ENCODE measurements at regions not wholly inside any gene's neighbourhood (a gene's known extent, or its start where the extent isn't known, plus 50 kb on each side); places are given as distances from the start of the nearest gene placed in this dataset.

DNA sequence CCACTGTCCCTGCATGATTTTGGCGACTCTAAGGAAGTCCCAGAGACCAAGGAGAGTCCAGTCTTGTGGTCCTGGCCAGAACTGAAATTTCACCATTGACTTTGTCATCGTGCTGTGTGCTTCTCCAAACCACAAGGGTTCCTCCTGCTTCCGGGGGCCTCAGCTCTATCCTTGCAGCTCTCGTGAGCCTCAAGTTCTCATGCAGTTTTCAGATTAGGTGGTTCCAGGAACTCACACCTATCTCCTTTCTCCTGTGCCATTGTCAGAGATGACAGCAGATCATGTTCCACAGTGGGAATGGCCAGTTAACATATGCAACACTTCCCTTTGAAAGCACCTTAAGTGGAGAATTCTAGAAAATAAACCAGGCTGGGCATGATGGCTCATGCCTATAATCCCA lies 97.9 kb upstream of the CRHR1 start:
- H3K79me2 ChIP-seq (ENCODE audit: control insufficient read depth, insufficient read depth, low read length, unreplicated experiment): no peaks in the 10 kb centered on the region
- H2AFZ ChIP-seq (ENCODE audit: low read length, unreplicated experiment): no peak overlapping the region
- H3K36me3 ChIP-seq (ENCODE audit: insufficient read depth, low read length): no peaks in the 10 kb centered on the region
- H3K27ac ChIP-seq (ENCODE audit: low read depth, low read length): no peak overlapping the region
- H3K4me1 ChIP-seq (ENCODE audit: control insufficient read depth, insufficient read depth, low read length, unreplicated experiment): no peaks in the 10 kb centered on the region
- peaks cover 85% of the 10 kb centered on the region for H3K27me3 ChIP-seq (ENCODE audit: insufficient read depth, low read length)
- H3K4me3 ChIP-seq (ENCODE audit: low read depth, low read length): no peak overlapping the region

- H3K27ac ChIP-seq (ENCODE audit: low read depth, low read length): no peak overlapping the region
- H3K27me3 ChIP-seq (ENCODE audit: insufficient read depth, low read length): peaks cover 87% of the 10 kb centered on the region
- no peaks in the 10 kb centered on the region for H3K36me3 ChIP-seq (ENCODE audit: insufficient read depth, low read length)
- no peak overlapping the region for H3K4me3 ChIP-seq (ENCODE audit: low read depth, low read length)
- no peaks in the 10 kb centered on the region for H3K79me2 ChIP-seq (ENCODE audit: control insufficient read depth, insufficient read depth, low read length, unreplicated experiment)
- H3K4me1 ChIP-seq (ENCODE audit: control insufficient read depth, insufficient read depth, low read length, unreplicated experiment): no peaks in the 10 kb centered on the region
- H2AFZ ChIP-seq (ENCODE audit: low read length, unreplicated experiment): no peak overlapping the region
Observed at GRCh38 chr17:45687594-45687993, 96.5 kb upstream of the CRHR1 start.

DNA sequence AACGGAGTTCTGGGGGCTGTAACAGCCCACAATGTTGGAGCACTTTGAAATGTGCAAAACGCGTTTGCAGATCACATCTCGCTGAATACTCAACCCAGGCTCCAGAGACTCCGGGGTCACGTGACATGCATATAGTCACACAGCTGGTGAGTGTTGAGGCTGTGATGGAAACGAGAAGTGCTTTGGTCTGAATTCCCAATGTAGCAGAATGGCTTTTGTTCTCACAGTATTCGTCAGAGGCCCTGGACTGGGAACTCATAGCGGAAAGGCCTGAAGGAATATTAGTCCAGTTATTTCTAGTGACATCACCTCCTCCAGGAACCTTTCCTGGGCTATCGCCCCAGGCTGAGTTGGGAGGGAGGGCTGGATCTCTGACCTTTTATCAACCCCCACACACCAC lies 95.8 kb upstream of the CRHR1 start:
- H3K36me3 ChIP-seq (ENCODE audit: insufficient read depth, low read length): no peaks in the 10 kb centered on the region
- H3K27me3 ChIP-seq (ENCODE audit: insufficient read depth, low read length): peaks cover 87% of the 10 kb centered on the region
- no peak overlapping the region for H3K27ac ChIP-seq (ENCODE audit: low read depth, low read length)
- no peaks in the 10 kb centered on the region for H3K4me1 ChIP-seq (ENCODE audit: control insufficient read depth, insufficient read depth, low read length, unreplicated experiment)
- no peak overlapping the region for H2AFZ ChIP-seq (ENCODE audit: low read length, unreplicated experiment)
- H3K79me2 ChIP-seq (ENCODE audit: control insufficient read depth, insufficient read depth, low read length, unreplicated experiment): no peaks in the 10 kb centered on the region
- no peak overlapping the region for H3K4me3 ChIP-seq (ENCODE audit: low read depth, low read length)

DNA sequence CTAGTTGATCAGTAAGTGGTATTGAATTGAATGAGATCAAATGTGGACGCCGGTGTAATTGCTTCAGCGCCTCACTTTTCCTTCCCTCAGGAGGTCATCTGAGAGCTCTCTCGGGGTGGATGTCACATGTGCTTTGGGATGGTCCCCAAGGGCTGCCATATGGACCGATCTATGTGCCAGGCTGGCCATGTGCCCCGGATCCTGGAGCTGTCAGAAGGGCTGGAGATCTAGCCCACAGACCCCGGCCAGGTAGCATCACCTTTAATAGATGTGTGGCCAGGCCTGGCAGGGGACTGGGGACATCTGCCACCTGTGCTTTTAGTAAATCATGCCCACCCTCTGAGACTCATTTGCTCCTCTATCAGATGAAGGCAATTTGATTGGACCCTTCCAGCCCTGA lies 95.3 kb upstream of the CRHR1 start:
- Histone ChIP-seq H3K36me3 (ENCODE audit: insufficient read depth, low read length) (no peaks in the 10 kb centered on the region), H3K79me2 (ENCODE audit: control insufficient read depth, insufficient read depth, low read length, unreplicated experiment) (no peaks in the 10 kb centered on the region), H3K27ac (ENCODE audit: low read depth, low read length) (no peak overlapping the region), H3K27me3 (ENCODE audit: insufficient read depth, low read length) (peaks cover 91% of the 10 kb centered on the region), H3K4me3 (ENCODE audit: low read depth, low read length) (no peak overlapping the region), H2AFZ (ENCODE audit: low read length, unreplicated experiment) (no peak overlapping the region), H3K4me1 (ENCODE audit: control insufficient read depth, insufficient read depth, low read length, unreplicated experiment) (no peaks in the 10 kb centered on the region)

DNA sequence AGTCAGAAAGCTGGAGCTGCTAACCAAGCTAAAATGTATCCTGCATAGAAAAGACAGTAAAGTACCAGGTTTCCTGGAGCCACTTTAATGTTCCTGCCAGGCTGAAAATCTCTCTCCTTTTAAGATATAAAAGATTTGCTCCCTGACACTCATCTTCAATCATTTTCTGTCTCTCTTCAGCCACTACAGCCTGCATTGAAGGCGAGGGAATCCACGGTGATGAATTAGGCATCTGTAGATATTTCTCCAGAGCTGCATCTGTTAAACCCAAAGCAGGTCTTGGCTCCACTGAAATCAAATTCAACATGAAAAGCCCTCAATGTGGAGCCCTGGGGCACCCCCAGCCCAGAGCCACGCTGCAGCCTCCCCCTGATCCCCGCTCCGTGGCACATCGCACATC lies 94.7 kb upstream of the CRHR1 start:
- H3K79me2 ChIP-seq (ENCODE audit: control insufficient read depth, insufficient read depth, low read length, unreplicated experiment): no peaks in the 10 kb centered on the region
- H3K27ac ChIP-seq (ENCODE audit: low read depth, low read length): no peak overlapping the region
- H3K27me3 ChIP-seq (ENCODE audit: insufficient read depth, low read length): peaks cover 93% of the 10 kb centered on the region
- H2AFZ ChIP-seq (ENCODE audit: low read length, unreplicated experiment): no peak overlapping the region
- H3K4me1 ChIP-seq (ENCODE audit: control insufficient read depth, insufficient read depth, low read length, unreplicated experiment): no peaks in the 10 kb centered on the region
- H3K4me3 ChIP-seq (ENCODE audit: low read depth, low read length): no peak overlapping the region
- no peaks in the 10 kb centered on the region for H3K36me3 ChIP-seq (ENCODE audit: insufficient read depth, low read length)

DNA sequence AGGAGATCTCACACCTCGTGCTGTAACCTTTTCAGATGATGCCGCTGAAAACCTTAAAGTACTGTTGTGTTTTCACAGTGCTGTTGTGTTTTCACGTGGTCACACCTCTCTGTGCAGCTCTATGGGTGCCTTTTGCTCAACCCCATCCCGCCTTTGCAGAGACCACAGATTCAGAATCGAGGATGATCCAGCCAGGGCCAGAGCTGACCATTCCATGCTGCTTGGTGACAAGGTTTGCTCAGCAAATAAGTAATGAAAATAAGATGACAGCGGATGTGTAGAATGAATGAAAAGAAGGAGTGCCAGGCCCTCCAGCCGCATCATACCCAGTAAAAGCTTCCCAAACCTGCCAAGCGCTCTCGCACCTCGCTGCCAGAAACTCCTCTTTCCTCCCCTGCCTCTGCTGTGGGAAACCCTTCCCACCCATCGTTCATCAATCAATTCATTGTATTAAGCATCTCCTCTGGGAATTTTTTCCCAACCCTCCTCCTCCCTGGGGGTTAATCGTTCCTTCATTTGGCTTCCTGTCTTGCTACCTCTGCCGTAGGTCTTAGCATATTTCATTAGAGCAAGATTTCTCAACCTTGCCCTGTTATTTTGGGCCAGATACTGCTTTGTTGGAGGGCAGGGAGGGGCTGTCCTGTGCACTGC lies 93.4 kb upstream of the CRHR1 start:
- Histone ChIP-seq H3K27ac (ENCODE audit: low read depth, low read length) (no peak overlapping the region), H3K4me1 (ENCODE audit: control insufficient read depth, insufficient read depth, low read length, unreplicated experiment) (no peaks in the 10 kb centered on the region), H3K4me3 (ENCODE audit: low read depth, low read length) (no peak overlapping the region), H3K79me2 (ENCODE audit: control insufficient read depth, insufficient read depth, low read length, unreplicated experiment) (no peaks in the 10 kb centered on the region), H3K27me3 (ENCODE audit: insufficient read depth, low read length) (peaks cover 95% of the 10 kb centered on the region), H3K36me3 (ENCODE audit: insufficient read depth, low read length) (no peaks in the 10 kb centered on the region), H2AFZ (ENCODE audit: low read length, unreplicated experiment) (no peak overlapping the region)

DNA sequence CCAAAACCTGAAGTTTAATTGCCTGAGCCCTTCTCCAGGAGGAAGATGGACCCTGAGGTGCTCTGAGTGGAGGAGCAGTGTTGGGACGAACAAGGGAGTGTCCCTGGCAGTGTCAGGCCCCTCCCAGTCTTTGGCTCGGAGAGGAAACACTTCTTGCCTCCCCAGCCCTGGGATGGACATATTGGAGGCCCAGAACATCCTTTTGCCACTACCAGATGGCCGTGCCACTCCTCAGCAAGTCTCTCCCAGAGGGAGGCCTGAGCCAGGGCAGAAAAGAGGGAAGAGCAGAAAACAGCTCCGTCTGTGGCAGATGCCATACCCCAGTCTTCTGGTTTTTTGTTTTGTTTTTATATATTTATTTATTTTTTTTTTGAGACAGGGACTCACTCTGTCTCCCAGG lies 91.5 kb upstream of the CRHR1 start:
- Histone ChIP-seq H3K27ac (ENCODE audit: low read depth, low read length) (no peak overlapping the region), H3K27me3 (ENCODE audit: insufficient read depth, low read length) (peaks cover 94% of the 10 kb centered on the region), H2AFZ (ENCODE audit: low read length, unreplicated experiment) (no peak overlapping the region), H3K79me2 (ENCODE audit: control insufficient read depth, insufficient read depth, low read length, unreplicated experiment) (no peaks in the 10 kb centered on the region), H3K4me1 (ENCODE audit: control insufficient read depth, insufficient read depth, low read length, unreplicated experiment) (no peaks in the 10 kb centered on the region), H3K4me3 (ENCODE audit: low read depth, low read length) (no peak overlapping the region), H3K36me3 (ENCODE audit: insufficient read depth, low read length) (no peaks in the 10 kb centered on the region)

- no peaks in the 10 kb centered on the region for H3K4me1 ChIP-seq (ENCODE audit: control insufficient read depth, insufficient read depth, low read length, unreplicated experiment)
- H3K36me3 ChIP-seq (ENCODE audit: insufficient read depth, low read length): no peaks in the 10 kb centered on the region
- no peaks in the 10 kb centered on the region for H3K79me2 ChIP-seq (ENCODE audit: control insufficient read depth, insufficient read depth, low read length, unreplicated experiment)
- H3K27ac ChIP-seq (ENCODE audit: low read depth, low read length): no peak overlapping the region
- no peak overlapping the region for H2AFZ ChIP-seq (ENCODE audit: low read length, unreplicated experiment)
- no peak overlapping the region for H3K4me3 ChIP-seq (ENCODE audit: low read depth, low read length)
- H3K27me3 ChIP-seq (ENCODE audit: insufficient read depth, low read length): peaks cover 93% of the 10 kb centered on the region
Observed at GRCh38 chr17:45693792-45694191, 90.3 kb upstream of the CRHR1 start.

DNA sequence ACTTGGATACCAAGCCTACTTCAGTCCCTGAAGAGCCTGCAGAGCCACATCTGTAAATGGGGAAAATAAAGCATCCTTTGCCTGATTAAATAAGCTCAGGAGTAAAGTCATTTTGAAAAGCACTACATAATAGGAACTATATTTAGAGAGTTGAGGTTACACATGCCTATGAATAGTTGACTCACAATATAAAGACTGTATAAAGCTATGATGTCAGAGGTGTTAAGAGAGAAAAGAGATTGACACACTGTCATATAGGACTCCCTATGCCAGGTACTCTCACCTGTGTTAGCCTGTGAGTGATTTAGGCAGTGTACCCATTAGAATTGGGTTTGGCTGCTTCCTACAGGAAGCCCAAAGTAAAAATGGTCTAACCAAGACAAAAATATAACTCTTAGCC lies 87.7 kb upstream of the CRHR1 start:
- Histone ChIP-seq H3K4me3 (ENCODE audit: low read depth, low read length) (no peak overlapping the region), H2AFZ (ENCODE audit: low read length, unreplicated experiment) (no peak overlapping the region), H3K27me3 (ENCODE audit: insufficient read depth, low read length) (peaks cover 89% of the 10 kb centered on the region), H3K79me2 (ENCODE audit: control insufficient read depth, insufficient read depth, low read length, unreplicated experiment) (no peaks in the 10 kb centered on the region), H3K36me3 (ENCODE audit: insufficient read depth, low read length) (no peaks in the 10 kb centered on the region), H3K4me1 (ENCODE audit: control insufficient read depth, insufficient read depth, low read length, unreplicated experiment) (no peaks in the 10 kb centered on the region), H3K27ac (ENCODE audit: low read depth, low read length) (no peak overlapping the region)

- no peaks in the 10 kb centered on the region for H3K36me3 ChIP-seq (ENCODE audit: insufficient read depth, low read length)
- peaks cover 89% of the 10 kb centered on the region for H3K27me3 ChIP-seq (ENCODE audit: insufficient read depth, low read length)
- H2AFZ ChIP-seq (ENCODE audit: low read length, unreplicated experiment): no peak overlapping the region
- H3K4me3 ChIP-seq (ENCODE audit: low read depth, low read length): no peak overlapping the region
- H3K4me1 ChIP-seq (ENCODE audit: control insufficient read depth, insufficient read depth, low read length, unreplicated experiment): no peaks in the 10 kb centered on the region
- no peak overlapping the region for H3K27ac ChIP-seq (ENCODE audit: low read depth, low read length)
- no peaks in the 10 kb centered on the region for H3K79me2 ChIP-seq (ENCODE audit: control insufficient read depth, insufficient read depth, low read length, unreplicated experiment)
Observed at GRCh38 chr17:45697076-45697475, 87.0 kb upstream of the CRHR1 start.

GRCh38 chr17:45700171-45701090 lies 83.7 kb upstream of the CRHR1 start:
- H2AFZ ChIP-seq (ENCODE audit: low read length, unreplicated experiment): no peak overlapping the region
- no peak overlapping the region for H3K27ac ChIP-seq (ENCODE audit: low read depth, low read length)
- H3K4me1 ChIP-seq (ENCODE audit: control insufficient read depth, insufficient read depth, low read length, unreplicated experiment): peaks cover 7% of the 10 kb centered on the region
- peaks cover 79% of the 10 kb centered on the region for H3K27me3 ChIP-seq (ENCODE audit: insufficient read depth, low read length)
- no peaks in the 10 kb centered on the region for H3K79me2 ChIP-seq (ENCODE audit: control insufficient read depth, insufficient read depth, low read length, unreplicated experiment)
- H3K4me3 ChIP-seq (ENCODE audit: low read depth, low read length): no peak overlapping the region
- no peaks in the 10 kb centered on the region for H3K36me3 ChIP-seq (ENCODE audit: insufficient read depth, low read length)

Measured in ACC112 (cell line).